Heart right ventricle (tissue), 16 donors: ENCODE measurements at regions not wholly inside any gene's neighbourhood (a gene's known extent, or its start where the extent isn't known, plus 50 kb on each side); places are given as distances from the start of the nearest gene placed in this dataset.

Experiments
- ATAC-seq, 8 donors: fragments of 200-7000 bp; cut with Tn5 transposase; one replicate each; pipeline ENCODE4 v1.9.1; 2020; ENCODE audit warnings: mild to moderate bottlenecking in 8 of 8, moderate library complexity in 8 of 8, moderate number of reproducible peaks in 1 of 8
- DNase-seq, 2 donors: peaks; one replicate each; pipeline ENCODE4 v3.0.0-alpha.2; 2020
- H3K27ac ChIP-seq, 10 donors: fragments of 200-600 bp; sonication (generic) in 2 of 10; one replicate each; pipeline versions ENCODE4 v1.5.0 to v1.8.0; 2020 to 2022; ENCODE audit warnings: mild to moderate bottlenecking in 3 of 10
- H3K27me3 ChIP-seq, 7 donors: fragments of 200-600 bp; one replicate each; pipeline ENCODE4 v1.8.0; 2021 to 2022; ENCODE audit warnings: mild to moderate bottlenecking in 2 of 7
- H3K36me3 ChIP-seq, 9 donors: fragments of 200-600 bp; sonication (generic) in 1 of 9; one replicate each; pipeline versions ENCODE4 v1.5.0 to v1.8.0; 2020 to 2022; ENCODE audit warnings: mild to moderate bottlenecking in 2 of 9
- H3K4me1 ChIP-seq, 9 donors: fragments of 200-600 bp; sonication (generic) in 1 of 9; one replicate each; pipeline versions ENCODE4 v1.5.0 to v1.8.0; 2020 to 2022; ENCODE audit warnings: mild to moderate bottlenecking in 4 of 9
- H3K4me3 ChIP-seq, 10 donors: fragments of 200-600 bp; sonication (generic) in 2 of 10; one replicate each; pipeline versions ENCODE4 v1.5.0 to v1.8.0; 2020 to 2022; ENCODE audit warnings: mild to moderate bottlenecking in 7 of 10, moderate library complexity in 2 of 10
- H3K9me3 ChIP-seq, 11 donors: fragments of 200-600 bp in 10 of 11; sonication (generic) in 2 of 11; one replicate each; pipeline versions ENCODE4 v1.5.0 to v1.8.0; 2013 to 2022; ENCODE audit warnings: mild to moderate bottlenecking in 2 of 11, control low read depth in 1 of 11, moderate library complexity in 1 of 11
- WGBS, 2 donors: extraction: QIAGEN DNeasy Blood & Tissue Kit; methylation state at CpG; one replicate each; pipeline ENCODE4 v1.1.7; 2013; ENCODE audit warnings: inconsistent platforms in 1 of 2; 5-methylcytosine and 5-hydroxymethylcytosine counted together
- intact Hi-C, 10 donors: fragments of 100-400 bp; cut with DNase I; formaldehyde crosslinking; loops; one replicate each; pipeline versions ENCODE4 v1.11.1 to v1.14.2; 2022
- TF ChIP-seq, protein P1 (sequence below), 9 donors: fragments of 200-600 bp; sonication (generic) in 2 of 9; IDR thresholded peaks; one replicate each; pipeline versions ENCODE4 v1.5.0 to v1.8.0; 2021 to 2022; ENCODE audit warnings: antibody characterized with exemption in 9 of 9, mild to moderate bottlenecking in 5 of 9, moderate library complexity in 1 of 9
- donor health status: Arrhythmogenic right ventricular cardiomyopathy.
- donor health status: ischemic (EF 13 %, LVEDD 7.1; RV severe dilation, severe dysfunction).
- donor health status: healthy with polysubstance abuse.
- donor health status: DM: no; HTN: yes; CAD: no.
- donor health status: DM: no; HTN: no; CAD: no.
- donor health status: ischemic (EF 25% LVEDD 6.9; RV normal size, moderate dysfunction).
- donor health status: ischemic (EF 25% LVEDD 5.7; RV mildly dilated, moderate dysfunction).
- donor health status: healthy.
- donor health status: DM: yes; HTN: yes; CAD: no.
- donor health status: Ischemic cardiomyopathy.
- donor health status: ischemic (EF 35%, LVEDD 5.7; RV mildly dilated, moderate dysfunction).
- donor health status: nonischemic (EF 11% LVEDD 7.7; RV severe dilation, severe dysfunction).
- donor health status: DM: yes; HTN: yes; CAD: no.
- donor health status: PGD.
- donor health status: ischemic (EF 29% LVEDD 5.4; RV normal size, mild dysfunction).
- donor health status: nonischemic (EF 23%, LVEDD 6.1; RV moderate dilation, normal function).

- Histone ChIP-seq H3K9me3 (no peaks in the 10 kb centered on the region), H3K27me3 (no peaks in the 10 kb centered on the region), H3K4me3 (peak overlapping the region; percentile 47 to 64 (median 60)), H3K27ac (peak overlapping the region; percentile 59 to 93 (median 81)), H3K4me1 (peaks cover 14 to 64% (median 52%) of the 10 kb centered on the region in 9 donors), H3K36me3 (no peaks in the 10 kb centered on the region)
- TF ChIP-seq, protein P1, sequence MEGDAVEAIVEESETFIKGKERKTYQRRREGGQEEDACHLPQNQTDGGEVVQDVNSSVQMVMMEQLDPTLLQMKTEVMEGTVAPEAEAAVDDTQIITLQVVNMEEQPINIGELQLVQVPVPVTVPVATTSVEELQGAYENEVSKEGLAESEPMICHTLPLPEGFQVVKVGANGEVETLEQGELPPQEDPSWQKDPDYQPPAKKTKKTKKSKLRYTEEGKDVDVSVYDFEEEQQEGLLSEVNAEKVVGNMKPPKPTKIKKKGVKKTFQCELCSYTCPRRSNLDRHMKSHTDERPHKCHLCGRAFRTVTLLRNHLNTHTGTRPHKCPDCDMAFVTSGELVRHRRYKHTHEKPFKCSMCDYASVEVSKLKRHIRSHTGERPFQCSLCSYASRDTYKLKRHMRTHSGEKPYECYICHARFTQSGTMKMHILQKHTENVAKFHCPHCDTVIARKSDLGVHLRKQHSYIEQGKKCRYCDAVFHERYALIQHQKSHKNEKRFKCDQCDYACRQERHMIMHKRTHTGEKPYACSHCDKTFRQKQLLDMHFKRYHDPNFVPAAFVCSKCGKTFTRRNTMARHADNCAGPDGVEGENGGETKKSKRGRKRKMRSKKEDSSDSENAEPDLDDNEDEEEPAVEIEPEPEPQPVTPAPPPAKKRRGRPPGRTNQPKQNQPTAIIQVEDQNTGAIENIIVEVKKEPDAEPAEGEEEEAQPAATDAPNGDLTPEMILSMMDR (IDR thresholded peaks at IDR 0.05) = peak in 7 of 9 donors; percentile 13 to 54 (median 27)
- WGBS, 2 donors = 2 to 4% methylated on average over 50 to 52 of the region's 52 CpGs
- DNase-seq (peak; percentile 61 to 71), ATAC-seq (peak; percentile 42 to 72 (median 64))
- intact Hi-C loops = loop anchor here in 9 of 10 donors (1.0 to 10.0 kb wide), 13 partner anchors 90 to 548 kb away; partner anchors contain the start of genes JUN (in 5 of the 9) and FGGY (in 2 of the 9)
These were observed 150.1 kb upstream of the FGGY start for GRCh38 chr1:59146651-59147358.

- intact Hi-C loops = loop anchor here in 9 of 10 donors (5.0 to 10.0 kb wide), 11 partner anchors 92 to 545 kb away; partner anchors contain the start of genes JUN (in 4 of the 9) and FGGY (in 2 of the 9)
- H3K27me3 ChIP-seq = no peaks in the 10 kb centered on the region
- DNase-seq (no peak), ATAC-seq (no peak)
- H3K9me3 ChIP-seq = no peaks in the 10 kb centered on the region
- H3K36me3 ChIP-seq = no peaks in the 10 kb centered on the region
- H3K27ac ChIP-seq = no peak overlapping the region
- TF ChIP-seq, protein P1 (IDR thresholded peaks at IDR 0.05) = no peak
- H3K4me1 ChIP-seq = peaks cover 9 to 43% (median 36%) of the 10 kb centered on the region in 9 donors
- no peak overlapping the region for H3K4me3 ChIP-seq
- WGBS, 2 donors = 97 to 98% methylated on average over 5 of the region's 5 CpGs
These were observed 147.5 kb upstream of the FGGY start for GRCh38 chr1:59149435-59149834.

DNA sequence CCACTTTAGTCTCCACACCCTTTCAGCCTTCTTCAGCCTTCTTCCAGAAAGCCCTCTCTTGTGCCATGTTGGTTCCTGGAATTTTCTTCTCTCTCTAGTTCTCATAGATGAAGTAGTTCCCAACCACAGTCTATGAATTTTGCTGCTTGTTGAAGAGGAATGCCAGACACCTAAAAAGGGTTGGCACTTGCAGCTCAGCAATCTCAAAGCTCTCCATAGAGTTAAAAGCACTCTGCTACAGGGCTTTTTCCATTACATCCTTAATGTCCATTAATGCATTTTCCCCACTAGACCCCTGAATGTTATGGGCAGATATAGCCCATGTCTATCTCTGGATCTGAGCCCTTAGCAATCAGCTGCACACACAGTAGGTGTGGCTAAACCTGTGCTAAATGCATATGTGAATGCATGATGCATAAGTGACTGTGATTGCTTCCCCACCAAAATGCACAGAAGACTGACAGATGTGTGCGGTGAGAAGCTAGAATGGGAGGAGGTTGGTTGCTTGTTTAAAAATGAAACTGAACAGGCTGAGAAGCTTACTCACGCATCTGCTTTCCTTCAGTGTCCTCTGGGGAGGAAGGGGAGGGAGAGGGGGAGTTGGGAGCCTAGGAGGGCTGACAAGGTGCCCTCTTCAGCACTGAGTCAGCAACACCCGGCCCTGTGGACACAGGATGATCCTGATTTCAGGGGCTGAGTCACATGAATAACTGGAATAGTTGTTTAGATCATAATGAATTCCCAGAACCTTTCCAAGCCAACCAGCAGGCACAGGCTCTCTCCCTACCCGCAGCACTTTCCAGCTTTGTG lies 146.1 kb upstream of the FGGY start:
- no peaks in the 10 kb centered on the region for H3K9me3 ChIP-seq

More for the DNA sequence above, 146.1 kb upstream of the FGGY start:
- DNase-seq = peak; percentile 67 to 86
- Histone ChIP-seq H3K4me3 (peak overlapping the region in 6 of 10 donors; percentile 1 to 39 (median 21)), H3K36me3 (no peaks in the 10 kb centered on the region), H3K27ac (peak overlapping the region; percentile 49 to 89 (median 78)), H3K27me3 (no peaks in the 10 kb centered on the region), H3K4me1 (peaks cover 9 to 44% (median 36%) of the 10 kb centered on the region in 9 donors)
- 2 to 6% methylated on average over 4 of the region's 4 CpGs for WGBS, 2 donors
- intact Hi-C loops = loop anchor here in 4 of 10 donors (2.0 to 10.0 kb wide), 6 partner anchors 142 to 544 kb away; partner anchors contain the start of genes FGGY (in 2 of the 4) and JUN (in 1 of the 4)
- TF ChIP-seq, protein P1 (IDR thresholded peaks at IDR 0.05) = no peak
- peak; percentile 85 to 98 (median 94) for ATAC-seq
